Endothelial cell of umbilical vein (primary cell): ENCODE measurements at regions not wholly inside any gene's neighbourhood (a gene's known extent, or its start where the extent isn't known, plus 50 kb on each side); places are given as distances from the start of the nearest gene placed in this dataset.

Experiments used
- BruUV-seq: library from RNA; stranded (reverse); fragments of 400-500 nt; replicated peaks from 2 replicates; lab custom pipeline; 2021; lab: Mats Ljungman, UMichigan
- CTCF ChIA-PET: fragments of 300-600, 350-600 bp; sonication (Branson Sonifier 250); formaldehyde crosslinking; loops from one replicate; lab custom pipeline; 2021; ENCODE audit warnings: antibody characterized with exemption, inconsistent platforms; lab: Charles Lee
- POLR2A ChIA-PET: fragments of 300-600, 350-600 bp; sonication (Branson Sonifier 250); formaldehyde crosslinking; loops from one replicate; lab custom pipeline; 2021; ENCODE audit warnings: antibody characterized with exemption, inconsistent platforms; lab: Charles Lee
- DNase-seq: peaks from one replicate; pipeline ENCODE4 v3.0.0-alpha.2; 2011; ENCODE audit warnings: low read depth, low spot score
- FAIRE-seq: peaks from 2 replicates; lab custom pipeline; 2011; peaks lifted over from hg19 to GRCh38; lab: Jason Lieb, UNC
- H2AFZ ChIP-seq: 2 replicates; pipeline ENCODE4 v1.6.0; 2012; ENCODE audit warnings: low read depth, low read length, control low read depth, inconsistent platforms
- H3K27ac ChIP-seq: 2 replicates; pipeline ENCODE4 v1.5.1; 2011; ENCODE audit warnings: low read depth, mild to moderate bottlenecking, control low read depth, low read length, moderate library complexity; ENCODE audit not compliant: insufficient read depth
- H3K27me3 ChIP-seq, 2 experiments: 2 replicates each; pipeline versions ENCODE4 v1.6.0 to v1.6.1; 2011; ENCODE audit warnings: low read length in 2 of 2, mixed read lengths in 1 of 2; ENCODE audit not compliant: control insufficient read depth in 2 of 2, insufficient read depth in 2 of 2
- H3K36me3 ChIP-seq, 2 experiments: 2 replicates in 1 of 2; 3 replicates in 1 of 2; pipeline ENCODE4 v1.5.1; 2011; ENCODE audit warnings: low read length in 2 of 2, mild to moderate bottlenecking in 1 of 2, moderate library complexity in 1 of 2; ENCODE audit not compliant: control insufficient read depth in 2 of 2, insufficient read depth in 2 of 2; ENCODE audit errors: extremely low read depth in 1 of 2
- H3K4me1 ChIP-seq: 3 replicates; pipeline ENCODE4 v1.5.1; 2011; ENCODE audit warnings: mild to moderate bottlenecking, low read length; ENCODE audit not compliant: control insufficient read depth, insufficient read depth; ENCODE audit errors: extremely low read depth
- H3K4me2 ChIP-seq: 2 replicates; pipeline ENCODE4 v1.6.1; 2011; ENCODE audit warnings: low read length, control low read depth, mixed read lengths; ENCODE audit not compliant: insufficient read depth
- H3K4me3 ChIP-seq, 3 experiments: fragments of 200-600 bp in 1 of 3; sonication (generic), shearing (Covaris generic) in 1 of 3; replicated peaks in 1 of 3; 2 replicates each; pipeline ENCODE4 v1.5.1; 2011 to 2016; ENCODE audit warnings: control low read depth in 3 of 3, low read length in 3 of 3, mild to moderate bottlenecking in 2 of 3, inconsistent platforms in 1 of 3, low read depth in 1 of 3, moderate library complexity in 1 of 3; ENCODE audit not compliant: insufficient read depth in 1 of 3
- H3K79me2 ChIP-seq: 2 replicates; pipeline ENCODE4 v1.6.0; 2012; ENCODE audit warnings: low read length, inconsistent platforms; ENCODE audit not compliant: control insufficient read depth, insufficient read depth
- H3K9ac ChIP-seq: replicated peaks from 2 replicates; pipeline ENCODE3; 2011; ENCODE audit warnings: low read length, control low read depth; ENCODE audit not compliant: insufficient read depth; ENCODE audit errors: extremely low read depth
- H3K9me1 ChIP-seq: replicated peaks from 3 replicates; pipeline ENCODE4 v1.6.0; 2011; ENCODE audit warnings: mild to moderate bottlenecking, low read length; ENCODE audit not compliant: control insufficient read depth, insufficient read depth; ENCODE audit errors: extremely low read depth
- H3K9me3 ChIP-seq: replicated peaks from 2 replicates; pipeline ENCODE4 v1.5.1; 2012; ENCODE audit warnings: low read length, inconsistent platforms; ENCODE audit not compliant: control insufficient read depth, insufficient read depth
- H4K20me1 ChIP-seq: replicated peaks from 2 replicates; pipeline ENCODE3; 2011; ENCODE audit warnings: mild to moderate bottlenecking, low read length; ENCODE audit not compliant: control insufficient read depth, insufficient read depth; ENCODE audit errors: extremely low read depth
- EZH2 ChIP-seq: IDR thresholded peaks from 2 replicates; pipeline ENCODE4 v1.6.1; 2012; ENCODE audit warnings: borderline replicate concordance, low read depth, mild to moderate bottlenecking, moderate library complexity, low read length, inconsistent platforms; ENCODE audit not compliant: severe bottlenecking
- FOS ChIP-seq: IDR thresholded peaks from 2 replicates; pipeline ENCODE4 v1.6.1; 2011; ENCODE audit warnings: mild to moderate bottlenecking, low read length, moderate library complexity, borderline replicate concordance; ENCODE audit not compliant: insufficient read depth
- GATA2 ChIP-seq: IDR thresholded peaks from 2 replicates; pipeline ENCODE4 v1.7.0; 2011; ENCODE audit warnings: low read depth, mild to moderate bottlenecking, moderate library complexity, mixed read lengths, low read length; ENCODE audit not compliant: insufficient read length, insufficient read depth
- JUN ChIP-seq: IDR thresholded peaks from 2 replicates; pipeline ENCODE4 v1.6.1; 2011; ENCODE audit warnings: borderline replicate concordance, low read depth; ENCODE audit not compliant: insufficient read length, insufficient read depth
- MAX ChIP-seq: IDR thresholded peaks from 2 replicates; pipeline ENCODE4 v1.6.1; 2011; ENCODE audit not compliant: insufficient read depth, insufficient read length
- MYC ChIP-seq: IDR thresholded peaks from one replicate; pipeline ENCODE4 v1.6.1; 2011; ENCODE audit warnings: mild to moderate bottlenecking, low read depth, low read length
- POLR2A ChIP-seq: IDR thresholded peaks from 2 replicates; pipeline ENCODE4 v1.6.1; 2012; ENCODE audit warnings: low read depth, mild to moderate bottlenecking, control low read depth, low read length
- POLR2AphosphoS5 ChIP-seq: IDR thresholded peaks from 2 replicates; pipeline ENCODE4 v1.6.1; 2012; ENCODE audit warnings: low read depth, mild to moderate bottlenecking, control low read depth, low read length, moderate library complexity; ENCODE audit not compliant: insufficient read depth
- dilution Hi-C: fragments of 300-500 bp; cut with MboI; formaldehyde crosslinking; loops from one replicate; pipeline ENCODE4 v1.15.0; 2019; ENCODE audit warnings: low sequenced_read_pairs; ENCODE audit not compliant: extremely low pct_ligation_motif_present
- intact Hi-C: fragments of 100-400 bp; cut with micrococcal nuclease; formaldehyde crosslinking; loops from one replicate; pipeline ENCODE4 v1.10.0; 2022
- TF ChIP-seq, protein P1 (sequence below), 2 donors: IDR thresholded peaks; 1 replicate in 1 of 2; 2 replicates in 1 of 2; pipeline ENCODE4 v1.5.1; 2011; ENCODE audit warnings: low read length in 2 of 2, mild to moderate bottlenecking in 2 of 2, moderate library complexity in 2 of 2, control low read depth in 1 of 2, inconsistent platforms in 1 of 2, low read depth in 1 of 2; ENCODE audit not compliant: insufficient read depth in 1 of 2; ENCODE audit errors: extremely low read depth in 1 of 2

GRCh38 chr4:140277576-140277975, 95.9 kb upstream of the SCOC start:
- DNase-seq: peak; percentile 77

DNA sequence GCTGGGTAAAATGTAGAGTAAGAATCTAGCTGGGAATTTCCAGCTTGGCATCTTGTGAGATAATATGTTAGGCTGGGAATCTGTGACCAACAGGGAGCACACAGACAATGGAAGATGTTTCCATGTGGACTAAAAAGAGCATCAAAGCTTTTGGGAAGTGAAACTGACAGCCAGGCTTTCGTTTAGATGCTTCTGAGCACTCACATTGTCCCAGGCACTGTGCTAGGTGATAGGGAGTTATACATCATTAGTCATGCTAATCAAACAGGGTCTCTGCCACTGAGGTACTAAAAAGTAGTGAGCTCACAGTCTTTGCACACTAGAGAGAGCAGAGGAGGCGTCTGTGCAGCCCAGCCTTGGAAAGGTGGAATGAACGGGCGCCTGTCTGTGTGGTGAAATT, 101.9 kb upstream of the SCOC start:
- Histone ChIP-seq H3K27me3 (peaks cover 0 to 7% of the 10 kb centered on the region in 2 experiments), H3K4me2 (no peak overlapping the region), H3K9me1 (no peaks in the 10 kb centered on the region), H2AFZ (no peak overlapping the region), H3K36me3 (no peaks in the 10 kb centered on the region), H3K9me3 (no peaks in the 10 kb centered on the region), H3K27ac (no peak overlapping the region), H4K20me1 (no peaks in the 10 kb centered on the region), H3K4me3 (no peak overlapping the region), H3K4me1 (peaks cover 10% of the 10 kb centered on the region), H3K9ac (no peak overlapping the region), H3K79me2 (no peaks in the 10 kb centered on the region)
- intact Hi-C loops: no loop called here
- TF ChIP-seq FOS: no peak
- no peak for TF ChIP-seq JUN
- TF ChIP-seq, protein P1, sequence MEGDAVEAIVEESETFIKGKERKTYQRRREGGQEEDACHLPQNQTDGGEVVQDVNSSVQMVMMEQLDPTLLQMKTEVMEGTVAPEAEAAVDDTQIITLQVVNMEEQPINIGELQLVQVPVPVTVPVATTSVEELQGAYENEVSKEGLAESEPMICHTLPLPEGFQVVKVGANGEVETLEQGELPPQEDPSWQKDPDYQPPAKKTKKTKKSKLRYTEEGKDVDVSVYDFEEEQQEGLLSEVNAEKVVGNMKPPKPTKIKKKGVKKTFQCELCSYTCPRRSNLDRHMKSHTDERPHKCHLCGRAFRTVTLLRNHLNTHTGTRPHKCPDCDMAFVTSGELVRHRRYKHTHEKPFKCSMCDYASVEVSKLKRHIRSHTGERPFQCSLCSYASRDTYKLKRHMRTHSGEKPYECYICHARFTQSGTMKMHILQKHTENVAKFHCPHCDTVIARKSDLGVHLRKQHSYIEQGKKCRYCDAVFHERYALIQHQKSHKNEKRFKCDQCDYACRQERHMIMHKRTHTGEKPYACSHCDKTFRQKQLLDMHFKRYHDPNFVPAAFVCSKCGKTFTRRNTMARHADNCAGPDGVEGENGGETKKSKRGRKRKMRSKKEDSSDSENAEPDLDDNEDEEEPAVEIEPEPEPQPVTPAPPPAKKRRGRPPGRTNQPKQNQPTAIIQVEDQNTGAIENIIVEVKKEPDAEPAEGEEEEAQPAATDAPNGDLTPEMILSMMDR (IDR thresholded peaks at IDR 0.05; ENCODE audit: extremely low read depth in 1 of 2, insufficient read depth in 1 of 2, low read depth in 1 of 2, low read length in 2 of 2): no peak
- TF ChIP-seq POLR2A: no peak
- no peak for TF ChIP-seq MAX
- TF ChIP-seq POLR2AphosphoS5: no peak
- TF ChIP-seq MYC: no peak
- no peak for TF ChIP-seq EZH2
- no peak for TF ChIP-seq GATA2
- ChIA-PET CTCF (interaction anchor here (0.8 kb wide), 1 partner anchor 59 kb away, joined by 3 read pairs; no protein-coding TSS in a partner anchor), POLR2A (no interaction called here)
- dilution Hi-C loops: no loop called here
- no TSS peak for BruUV-seq
- DNase-seq: no peak
- FAIRE-seq: no peak

More at GRCh38 chr4:140277576-140277975, 95.9 kb upstream of the SCOC start:
- Histone ChIP-seq H3K9me3 (no peaks in the 10 kb centered on the region), H4K20me1 (no peaks in the 10 kb centered on the region), H3K9ac (peak overlapping the region; percentile 52), H3K79me2 (no peaks in the 10 kb centered on the region), H3K4me1 (peaks cover 13% of the 10 kb centered on the region), H3K4me2 (peak overlapping the region; percentile 3), H3K9me1 (no peaks in the 10 kb centered on the region), H3K36me3 (no peaks in the 10 kb centered on the region), H2AFZ (peak overlapping the region; percentile 20), H3K27ac (peak overlapping the region; percentile 75), H3K27me3 (peaks cover 0 to 1% of the 10 kb centered on the region in 2 experiments), H3K4me3 (no peak overlapping the region)
- ChIA-PET CTCF (interaction anchor here (1.0 to 1.6 kb wide), 7 partner anchors 10 to 82 kb away, joined by 3 to 6 read pairs (median 4); no protein-coding TSS in a partner anchor), POLR2A (no interaction called here)
- dilution Hi-C loops: no loop called here
- peak; percentile 59 for FAIRE-seq
- BruUV-seq: no TSS peak
- intact Hi-C loops: loop anchor here (2.0 kb wide), 1 partner anchor 21 kb away; no protein-coding TSS in a partner anchor
- TF ChIP-seq MAX: no peak
- TF ChIP-seq POLR2AphosphoS5: no peak
- peak; percentile 36 for TF ChIP-seq FOS
